NB4 (cell line): ENCODE measurements at regions not wholly inside any gene's neighbourhood (a gene's known extent, or its start where the extent isn't known, plus 50 kb on each side); places are given as distances from the start of the nearest gene placed in this dataset.

Experiments
- MAX ChIP-seq: IDR thresholded peaks from 2 replicates; pipeline ENCODE4 v1.6.1; 2011; ENCODE audit warnings: low read depth, low read length
- POLR2A ChIP-seq: IDR thresholded peaks from 2 replicates; pipeline ENCODE4 v1.6.1; 2011; ENCODE audit warnings: mild to moderate bottlenecking; ENCODE audit not compliant: insufficient read length; ENCODE audit errors: extremely low read depth
- TF ChIP-seq, protein P1 (sequence below): IDR thresholded peaks from one replicate; pipeline ENCODE4 v1.5.1; 2012; ENCODE audit warnings: low read depth, low read length

- TF ChIP-seq, protein P1, sequence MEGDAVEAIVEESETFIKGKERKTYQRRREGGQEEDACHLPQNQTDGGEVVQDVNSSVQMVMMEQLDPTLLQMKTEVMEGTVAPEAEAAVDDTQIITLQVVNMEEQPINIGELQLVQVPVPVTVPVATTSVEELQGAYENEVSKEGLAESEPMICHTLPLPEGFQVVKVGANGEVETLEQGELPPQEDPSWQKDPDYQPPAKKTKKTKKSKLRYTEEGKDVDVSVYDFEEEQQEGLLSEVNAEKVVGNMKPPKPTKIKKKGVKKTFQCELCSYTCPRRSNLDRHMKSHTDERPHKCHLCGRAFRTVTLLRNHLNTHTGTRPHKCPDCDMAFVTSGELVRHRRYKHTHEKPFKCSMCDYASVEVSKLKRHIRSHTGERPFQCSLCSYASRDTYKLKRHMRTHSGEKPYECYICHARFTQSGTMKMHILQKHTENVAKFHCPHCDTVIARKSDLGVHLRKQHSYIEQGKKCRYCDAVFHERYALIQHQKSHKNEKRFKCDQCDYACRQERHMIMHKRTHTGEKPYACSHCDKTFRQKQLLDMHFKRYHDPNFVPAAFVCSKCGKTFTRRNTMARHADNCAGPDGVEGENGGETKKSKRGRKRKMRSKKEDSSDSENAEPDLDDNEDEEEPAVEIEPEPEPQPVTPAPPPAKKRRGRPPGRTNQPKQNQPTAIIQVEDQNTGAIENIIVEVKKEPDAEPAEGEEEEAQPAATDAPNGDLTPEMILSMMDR: no peak
- no peak for TF ChIP-seq POLR2A
- TF ChIP-seq MAX: no peak
Measured at GRCh38 chr14:58912799-58913432, 275.2 kb downstream of the DACT1 start.
